HT-29 (cell line): ENCODE measurements at regions not wholly inside any gene's neighbourhood (a gene's known extent, or its start where the extent isn't known, plus 50 kb on each side); places are given as distances from the start of the nearest gene placed in this dataset.
"Not testable (repeated sequence)": the region's sequence is repeated elsewhere in the genome, so short reads cannot be mapped to it uniquely, and the experiment has no call there.

Experiments used
- DNase-seq: peaks from one replicate; pipeline ENCODE4 v3.0.0-alpha.2; 2015; ENCODE audit warnings: low spot score

GRCh38 chr2:13531735-13532410, 815.1 kb downstream of the TRIB2 start:
- not testable (repeated sequence) for DNase-seq

DNA sequence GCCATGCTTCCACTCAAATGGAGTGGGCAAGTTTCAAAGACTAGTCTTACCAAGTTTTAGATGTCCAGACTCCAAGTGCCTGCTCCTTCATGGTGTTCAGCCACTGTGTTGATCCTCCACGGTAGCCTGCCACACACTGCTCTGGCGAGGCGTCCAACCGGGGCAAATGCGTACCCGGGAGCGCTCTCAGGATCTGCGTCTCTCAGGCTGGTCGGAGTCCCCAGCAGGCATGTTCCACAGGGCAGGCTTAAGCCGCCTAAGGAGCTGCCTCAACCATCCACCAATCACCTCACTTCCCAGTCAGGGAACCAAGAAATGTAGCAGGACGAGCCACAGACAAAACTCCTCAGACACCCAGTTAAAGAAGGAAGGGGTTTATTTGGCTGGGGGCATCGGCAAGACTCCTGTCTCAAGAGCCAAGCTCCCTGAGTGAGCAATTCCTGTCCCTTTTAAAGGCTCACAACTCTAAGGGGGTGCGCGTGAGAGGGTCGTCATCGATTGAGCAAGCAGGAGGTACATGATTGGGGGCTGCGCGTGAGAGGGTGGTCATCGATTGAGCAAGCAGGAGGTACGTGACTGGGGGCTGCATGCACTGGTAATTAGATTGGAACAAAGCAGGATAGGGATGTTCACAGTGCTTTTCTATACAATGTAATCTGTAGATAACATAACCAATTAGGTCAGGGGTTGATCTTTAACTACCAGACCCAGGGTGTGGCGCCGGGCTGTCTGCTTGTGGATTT, 816.2 kb downstream of the TRIB2 start:
- not testable (repeated sequence) for DNase-seq

DNA sequence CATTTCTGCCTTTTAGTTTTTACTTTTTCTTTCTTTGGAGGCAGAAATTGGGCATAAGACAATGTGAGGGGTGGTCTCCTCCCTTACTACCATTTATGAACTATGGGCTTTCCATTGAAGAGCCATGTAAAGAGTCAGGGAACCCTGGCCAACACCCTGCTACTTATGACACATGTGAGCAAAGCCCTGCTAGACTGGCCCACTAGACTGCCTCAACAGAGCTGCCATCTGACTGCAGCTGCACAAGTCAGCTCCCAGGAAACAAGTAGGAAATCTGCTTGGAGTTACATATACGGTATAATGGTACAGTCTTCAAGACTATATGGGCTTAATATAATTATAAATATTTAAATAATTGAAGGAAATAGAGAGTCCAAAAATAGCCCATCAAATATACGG, 816.8 kb downstream of the TRIB2 start:
- DNase-seq = no peak

DNA sequence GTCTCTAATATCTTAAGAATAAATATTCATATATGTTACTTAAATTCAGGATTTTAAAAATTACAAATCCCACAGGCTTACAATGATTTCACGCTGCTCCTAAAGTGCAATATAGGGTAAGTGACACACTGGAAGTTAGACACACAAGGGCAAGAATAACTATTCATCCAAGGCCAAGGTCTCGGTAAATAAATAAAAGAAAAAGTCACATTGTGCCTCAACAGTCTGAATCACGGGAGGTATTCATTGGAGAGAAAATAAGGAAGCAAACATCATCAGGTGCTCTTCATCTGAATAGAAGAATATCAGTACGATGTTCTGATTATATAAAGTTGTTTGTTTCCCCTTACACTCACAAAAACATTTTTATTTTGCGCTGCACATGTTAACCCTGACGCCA, 820.2 kb downstream of the TRIB2 start:
- no peak for DNase-seq

- no peak for DNase-seq
Measured at GRCh38 chr2:13537771-13538349, 821.1 kb downstream of the TRIB2 start.

GRCh38 chr2:13539296-13539695, 822.6 kb downstream of the TRIB2 start:
- DNase-seq = no peak

GRCh38 chr2:13542061-13542460, 825.3 kb downstream of the TRIB2 start:
- no peak for DNase-seq

DNA sequence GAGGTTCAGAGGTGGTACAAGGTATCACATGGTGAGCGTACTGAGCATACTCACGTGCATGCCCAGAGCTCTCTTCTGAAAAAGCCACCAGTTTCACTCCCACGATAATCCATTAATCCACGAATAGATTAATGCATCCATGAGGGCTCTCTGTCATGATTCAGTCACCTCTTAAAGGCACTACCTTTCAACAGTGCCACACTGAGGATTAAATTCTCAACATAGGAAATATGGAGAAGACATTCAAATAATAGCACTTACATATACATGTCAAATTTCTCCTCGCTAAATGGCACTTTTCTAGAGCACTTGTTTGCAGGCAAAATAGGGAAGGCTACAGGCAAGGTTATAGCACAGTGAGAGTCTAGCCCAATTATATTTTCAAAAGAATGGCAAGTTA, 825.9 kb downstream of the TRIB2 start:
- no peak for DNase-seq

- DNase-seq = no peak
Measured at GRCh38 chr2:13543550-13543949, 826.8 kb downstream of the TRIB2 start.

DNA sequence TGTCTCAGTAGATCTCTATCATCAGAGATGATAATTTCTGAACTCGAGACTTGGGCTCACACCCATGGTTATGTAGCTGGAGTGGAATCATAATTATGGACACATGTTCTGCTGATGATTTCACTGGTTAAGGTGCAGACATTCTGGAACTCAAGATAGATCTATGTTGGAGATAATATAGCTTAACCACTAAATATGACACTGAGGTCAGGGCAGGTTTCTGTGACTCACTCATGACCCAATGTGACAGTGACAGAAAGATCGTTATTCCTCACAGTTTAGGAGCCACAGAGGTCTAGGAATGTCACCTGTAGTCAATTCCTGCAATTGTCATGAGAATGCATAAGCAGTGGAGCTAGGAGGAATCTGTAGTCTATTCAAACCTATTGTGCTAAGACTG, 828.6 kb downstream of the TRIB2 start:
- no peak for DNase-seq

GRCh38 chr2:13546131-13546530, 829.4 kb downstream of the TRIB2 start:
- no peak for DNase-seq

- DNase-seq = no peak
Measured at GRCh38 chr2:13550285-13551231, 833.8 kb downstream of the TRIB2 start.

DNA sequence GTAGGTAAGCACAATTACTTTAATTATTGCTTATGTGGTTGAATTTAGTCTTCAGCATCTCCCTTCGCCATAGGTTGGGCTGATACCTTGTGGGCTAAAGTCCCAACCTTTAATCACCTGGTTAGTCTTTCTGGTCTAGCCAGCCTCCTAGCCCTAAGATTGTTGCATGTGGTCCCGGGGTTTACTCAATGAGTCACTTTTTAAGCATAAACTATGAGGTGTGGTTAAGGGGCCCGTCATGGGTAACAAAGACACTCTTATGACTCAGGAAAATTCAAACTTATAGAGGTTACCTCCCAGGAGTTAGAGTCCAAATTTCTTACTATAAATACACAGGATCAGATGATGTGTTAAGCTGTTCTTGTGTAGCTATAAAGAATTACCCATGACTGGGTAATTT, 841.6 kb downstream of the TRIB2 start:
- DNase-seq = peak; percentile 60

- DNase-seq = no peak
Measured at GRCh38 chr2:13560322-13560721, 843.6 kb downstream of the TRIB2 start.

- DNase-seq = no peak
Measured at GRCh38 chr2:13572466-13572865, 855.7 kb downstream of the TRIB2 start.

GRCh38 chr2:13574831-13575230, 858.1 kb downstream of the TRIB2 start:
- no peak for DNase-seq

DNA sequence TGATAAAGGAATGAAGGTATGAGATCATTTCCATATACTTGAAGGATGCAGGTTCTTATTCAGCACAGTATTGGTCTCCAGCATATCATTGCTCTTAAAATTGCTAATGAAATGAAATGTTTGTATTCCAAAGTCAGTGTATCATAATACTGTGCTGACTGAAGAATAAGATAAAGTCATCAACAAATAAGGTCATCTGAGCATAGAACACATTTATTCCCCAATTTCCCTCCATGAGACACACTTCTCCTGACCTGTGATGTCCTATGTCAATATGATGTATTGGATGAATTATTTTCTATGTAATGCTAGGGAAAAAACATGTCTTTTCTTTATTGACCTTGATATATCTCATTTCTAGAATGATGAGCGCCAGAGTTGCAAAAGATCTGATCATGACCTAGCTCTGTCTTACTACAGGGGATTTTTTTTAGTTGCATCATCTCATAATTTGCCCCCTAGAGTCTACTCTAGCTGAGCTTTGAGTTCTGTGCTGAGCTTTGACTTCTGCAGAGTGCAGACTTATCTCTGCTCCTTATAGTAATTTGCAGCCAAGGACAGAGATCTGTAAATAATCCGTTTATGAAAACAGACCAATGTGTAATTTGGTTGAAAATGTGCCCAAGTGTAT, 859.8 kb downstream of the TRIB2 start:
- DNase-seq = no peak

DNA sequence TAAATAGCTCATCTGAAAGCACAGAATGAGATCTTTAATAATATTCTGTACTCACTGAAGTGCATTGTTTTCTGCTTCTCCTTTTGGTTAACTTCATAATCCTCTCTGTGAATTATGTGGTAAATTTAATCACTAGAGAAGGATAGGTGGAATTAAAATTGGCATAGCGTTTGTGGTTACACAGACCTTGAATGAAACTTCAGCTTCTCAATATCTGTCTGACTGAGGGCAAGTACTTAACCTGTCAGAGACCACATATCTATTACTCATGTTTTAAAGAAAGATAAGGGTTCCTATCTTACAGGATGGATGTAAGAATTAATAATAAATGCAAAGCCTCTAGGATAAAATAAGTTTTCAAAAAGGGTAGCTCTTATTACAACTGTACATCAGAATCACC, 861.8 kb downstream of the TRIB2 start:
- no peak for DNase-seq

- no peak for DNase-seq
Measured at GRCh38 chr2:13581471-13581870, 864.7 kb downstream of the TRIB2 start.

DNA sequence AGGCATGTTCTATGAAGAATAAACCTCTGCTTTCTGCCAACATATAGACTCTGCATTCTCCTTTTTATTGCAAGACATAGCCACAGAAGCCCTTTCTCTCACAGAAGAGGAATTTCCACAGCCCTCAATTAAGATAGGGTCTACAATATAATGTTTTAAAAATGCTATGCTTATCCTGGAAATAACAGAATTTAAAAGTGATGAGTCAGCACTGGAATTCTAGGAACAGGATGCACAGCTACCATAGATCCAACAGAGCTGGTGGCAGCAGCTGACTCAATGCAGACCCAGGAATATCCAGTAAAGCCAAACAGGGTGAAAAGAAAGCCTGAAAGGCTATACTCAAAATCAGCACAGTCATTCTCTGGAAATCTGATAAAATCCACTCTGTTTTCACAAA, 866.9 kb downstream of the TRIB2 start:
- no peak for DNase-seq

DNA sequence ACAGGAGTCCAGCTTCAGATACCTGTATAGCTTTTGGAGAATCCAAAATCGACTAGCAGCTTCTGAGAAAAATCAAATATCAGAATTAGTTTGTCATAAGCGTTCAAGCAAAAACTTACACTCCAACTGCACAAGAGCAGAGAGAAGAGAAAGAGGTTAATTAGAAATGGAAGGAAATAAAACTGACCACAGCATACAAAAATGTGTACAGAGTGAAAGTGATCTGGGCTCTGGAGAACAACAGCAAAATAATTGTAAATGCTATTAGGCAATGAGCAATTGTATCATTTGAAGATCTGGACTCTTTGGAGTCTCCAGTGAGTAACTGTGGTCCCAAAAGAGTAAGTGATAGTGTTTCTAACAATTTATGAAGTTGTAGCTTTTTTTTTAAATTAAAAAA, 867.3 kb downstream of the TRIB2 start:
- no peak for DNase-seq
